Upper lobe of left lung (tissue), 4 donors: ENCODE measurements at regions not wholly inside any gene's neighbourhood (a gene's known extent, or its start where the extent isn't known, plus 50 kb on each side); places are given as distances from the start of the nearest gene placed in this dataset.

ENCODE experiments used
- EP300 ChIP-seq, 4 donors: sonication (generic); formaldehyde crosslinking; IDR thresholded peaks; one replicate each; pipeline ENCODE4 v1.5.1; 2017; ENCODE audit warnings: antibody characterized with exemption in 4 of 4, control low read depth in 2 of 4
- POLR2A ChIP-seq, 4 donors: fragments of 450-650 bp; IDR thresholded peaks; one replicate each; pipeline ENCODE4 v1.5.1; 2016 to 2017; ENCODE audit warnings: antibody characterized with exemption in 4 of 4, mild to moderate bottlenecking in 2 of 4
- POLR2AphosphoS5 ChIP-seq, 2 donors: sonication (generic); formaldehyde crosslinking; IDR thresholded peaks; one replicate each; pipeline ENCODE4 v1.5.1; 2017; ENCODE audit warnings: antibody characterized with exemption in 2 of 2
- TF ChIP-seq, protein P1 (sequence below), 6 experiments: fragments of 450-650 bp in 4 of 6; fragments of 200-600 bp in 2 of 6; sonication (generic) in 2 of 6; IDR thresholded peaks; one replicate each; pipeline ENCODE4 v1.5.1; 2016 to 2019; ENCODE audit warnings: antibody characterized with exemption in 6 of 6

- TF ChIP-seq POLR2AphosphoS5 (IDR thresholded peaks at IDR 0.05), result no peak
- no peak for TF ChIP-seq POLR2A (IDR thresholded peaks at IDR 0.05)
- TF ChIP-seq, protein P1, sequence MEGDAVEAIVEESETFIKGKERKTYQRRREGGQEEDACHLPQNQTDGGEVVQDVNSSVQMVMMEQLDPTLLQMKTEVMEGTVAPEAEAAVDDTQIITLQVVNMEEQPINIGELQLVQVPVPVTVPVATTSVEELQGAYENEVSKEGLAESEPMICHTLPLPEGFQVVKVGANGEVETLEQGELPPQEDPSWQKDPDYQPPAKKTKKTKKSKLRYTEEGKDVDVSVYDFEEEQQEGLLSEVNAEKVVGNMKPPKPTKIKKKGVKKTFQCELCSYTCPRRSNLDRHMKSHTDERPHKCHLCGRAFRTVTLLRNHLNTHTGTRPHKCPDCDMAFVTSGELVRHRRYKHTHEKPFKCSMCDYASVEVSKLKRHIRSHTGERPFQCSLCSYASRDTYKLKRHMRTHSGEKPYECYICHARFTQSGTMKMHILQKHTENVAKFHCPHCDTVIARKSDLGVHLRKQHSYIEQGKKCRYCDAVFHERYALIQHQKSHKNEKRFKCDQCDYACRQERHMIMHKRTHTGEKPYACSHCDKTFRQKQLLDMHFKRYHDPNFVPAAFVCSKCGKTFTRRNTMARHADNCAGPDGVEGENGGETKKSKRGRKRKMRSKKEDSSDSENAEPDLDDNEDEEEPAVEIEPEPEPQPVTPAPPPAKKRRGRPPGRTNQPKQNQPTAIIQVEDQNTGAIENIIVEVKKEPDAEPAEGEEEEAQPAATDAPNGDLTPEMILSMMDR (IDR thresholded peaks at IDR 0.05), result peak in 4 of 6 experiments; percentile 15 to 58 (median 43)
- TF ChIP-seq EP300 (IDR thresholded peaks at IDR 0.05), result no peak
Observed at GRCh38 chr18:6543330-6543908, 128.7 kb upstream of the L3MBTL4 start.
